Natural killer cell (primary cell): ENCODE measurements at regions not wholly inside any gene's neighbourhood (a gene's known extent, or its start where the extent isn't known, plus 50 kb on each side); places are given as distances from the start of the nearest gene placed in this dataset.

ENCODE experiments used
- ATAC-seq, 3 donors: fragments of 150-1000 bp in 2 of 3; fragments of 200-7000 bp in 1 of 3; cut with Tn5 transposase; 1 replicate in 1 of 3; 2 replicates in 2 of 3; pipeline ENCODE4 v1.10.0; 2021; ENCODE audit warnings: mild to moderate bottlenecking in 2 of 3, moderate library complexity in 2 of 3
- DNase-seq, 2 donors: peaks; one replicate each; pipeline versions ENCODE4 v3.0.0 to v3.0.0-alpha.2; 2013 to 2021; ENCODE audit warnings: mixed read lengths in 1 of 2
- H3K27ac ChIP-seq: one replicate; pipeline ENCODE4 v1.5.1; 2013; ENCODE audit warnings: mild to moderate bottlenecking, low read length
- H3K27me3 ChIP-seq: one replicate; pipeline ENCODE4 v1.6.1; 2013; ENCODE audit warnings: low read length; ENCODE audit not compliant: control insufficient read depth, insufficient read depth
- H3K36me3 ChIP-seq: one replicate; pipeline ENCODE4 v1.6.1; 2013; ENCODE audit warnings: low read length; ENCODE audit not compliant: control insufficient read depth, insufficient read depth
- H3K4me1 ChIP-seq: one replicate; pipeline ENCODE4 v1.6.1; 2013; ENCODE audit warnings: low read length; ENCODE audit not compliant: control insufficient read depth, insufficient read depth
- H3K4me3 ChIP-seq: one replicate; pipeline ENCODE4 v1.5.1; 2013; ENCODE audit warnings: low read length
- H3K9me3 ChIP-seq: one replicate; pipeline ENCODE4 v1.6.1; 2013; ENCODE audit warnings: low read length; ENCODE audit not compliant: control insufficient read depth, insufficient read depth
- H3K27ac Mint-ChIP-seq, 2 donors: one replicate each; pipeline ENCODE4 v1.8.0; 2022; ENCODE audit warnings: mild to moderate bottlenecking in 2 of 2, mixed read lengths in 2 of 2, moderate library complexity in 1 of 2
- H3K27me3 Mint-ChIP-seq, 2 donors: one replicate each; pipeline ENCODE4 v1.8.0; 2022; ENCODE audit warnings: low read depth in 2 of 2, mixed read lengths in 2 of 2
- H3K36me3 Mint-ChIP-seq: one replicate; pipeline ENCODE4 v1.8.0; 2022; ENCODE audit warnings: mixed read lengths
- H3K4me1 Mint-ChIP-seq, 2 donors: one replicate each; pipeline ENCODE4 v1.8.0; 2022; ENCODE audit warnings: mixed read lengths in 2 of 2
- H3K4me3 Mint-ChIP-seq: one replicate; pipeline ENCODE4 v1.8.0; 2022; ENCODE audit warnings: mild to moderate bottlenecking, moderate library complexity, mixed read lengths
- H3K9me3 Mint-ChIP-seq, 2 donors: one replicate each; pipeline ENCODE4 v1.8.0; 2022; ENCODE audit warnings: mixed read lengths in 2 of 2
- WGBS: methylation state at CpG from one replicate; pipeline ENCODE4 v1.1.7; 2013; ENCODE audit warnings: missing lambda C conversion rate; ENCODE audit not compliant: insufficient coverage; 5-methylcytosine and 5-hydroxymethylcytosine counted together
- intact Hi-C: fragments of 100-400 bp; cut with micrococcal nuclease; formaldehyde crosslinking; loops from one replicate; pipeline ENCODE4 v1.14.2; 2022
- TF ChIP-seq, protein P1 (sequence below): fragments of 200-600 bp; IDR thresholded peaks from one replicate; pipeline ENCODE4 v1.8.0; 2022; ENCODE audit warnings: antibody characterized with exemption

GRCh38 chr5:68007451-68007850 is 208.1 kb upstream of the PIK3R1 start:
- DNase-seq (no peak), ATAC-seq (no peak)
- Histone ChIP-seq H3K9me3 (no peaks in the 10 kb centered on the region), H3K27me3 (no peaks in the 10 kb centered on the region), H3K27ac (no peak overlapping the region), H3K4me1 (no peaks in the 10 kb centered on the region), H3K36me3 (no peaks in the 10 kb centered on the region), H3K4me3 (no peak overlapping the region)
- Mint-ChIP-seq H3K9me3 (peaks cover 0 to 2% of the 10 kb centered on the region in 2 donors), H3K27ac (no peak overlapping the region), H3K27me3 (peaks cover 3 to 13% of the 10 kb centered on the region in 2 donors), H3K36me3 (no peaks in the 10 kb centered on the region), H3K4me3 (no peak overlapping the region), H3K4me1 (no peaks in the 10 kb centered on the region)
- TF ChIP-seq, protein P1, sequence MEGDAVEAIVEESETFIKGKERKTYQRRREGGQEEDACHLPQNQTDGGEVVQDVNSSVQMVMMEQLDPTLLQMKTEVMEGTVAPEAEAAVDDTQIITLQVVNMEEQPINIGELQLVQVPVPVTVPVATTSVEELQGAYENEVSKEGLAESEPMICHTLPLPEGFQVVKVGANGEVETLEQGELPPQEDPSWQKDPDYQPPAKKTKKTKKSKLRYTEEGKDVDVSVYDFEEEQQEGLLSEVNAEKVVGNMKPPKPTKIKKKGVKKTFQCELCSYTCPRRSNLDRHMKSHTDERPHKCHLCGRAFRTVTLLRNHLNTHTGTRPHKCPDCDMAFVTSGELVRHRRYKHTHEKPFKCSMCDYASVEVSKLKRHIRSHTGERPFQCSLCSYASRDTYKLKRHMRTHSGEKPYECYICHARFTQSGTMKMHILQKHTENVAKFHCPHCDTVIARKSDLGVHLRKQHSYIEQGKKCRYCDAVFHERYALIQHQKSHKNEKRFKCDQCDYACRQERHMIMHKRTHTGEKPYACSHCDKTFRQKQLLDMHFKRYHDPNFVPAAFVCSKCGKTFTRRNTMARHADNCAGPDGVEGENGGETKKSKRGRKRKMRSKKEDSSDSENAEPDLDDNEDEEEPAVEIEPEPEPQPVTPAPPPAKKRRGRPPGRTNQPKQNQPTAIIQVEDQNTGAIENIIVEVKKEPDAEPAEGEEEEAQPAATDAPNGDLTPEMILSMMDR, result no peak
- 34% methylated on average over 2 of the region's 3 CpGs for WGBS
- intact Hi-C loops, result no loop called here

DNA sequence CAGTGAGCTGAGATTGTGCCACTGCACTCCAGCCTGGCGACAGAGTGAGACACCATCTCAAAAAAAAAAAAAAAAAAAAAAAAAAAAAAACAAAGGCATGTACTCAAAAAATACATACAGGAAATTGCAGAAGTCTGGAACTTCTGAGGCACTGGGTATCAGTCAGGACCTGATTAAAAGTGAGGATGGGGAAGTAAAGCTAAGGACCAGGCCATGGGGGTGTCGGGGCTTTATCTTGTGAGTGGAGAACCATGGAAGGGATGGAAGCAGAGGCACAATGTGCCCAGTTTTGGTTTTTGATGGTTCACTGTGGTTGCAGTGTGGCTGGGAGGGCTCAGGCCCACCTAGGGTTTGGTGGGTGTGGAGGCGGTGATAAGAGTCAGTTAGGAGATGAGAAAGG is 212.7 kb upstream of the PIK3R1 start:
- 83% methylated on average over 2 of the region's 3 CpGs for WGBS
- ATAC-seq (no peak), DNase-seq (no peak)
- H3K9me3 ChIP-seq, result no peaks in the 10 kb centered on the region
- intact Hi-C loops, result no loop called here
- no peaks in the 10 kb centered on the region for H3K36me3 ChIP-seq
- H3K27ac ChIP-seq, result no peak overlapping the region
- H3K4me1 Mint-ChIP-seq, result no peaks in the 10 kb centered on the region
- no peaks in the 10 kb centered on the region for H3K36me3 Mint-ChIP-seq
- no peaks in the 10 kb centered on the region for H3K27me3 Mint-ChIP-seq
- no peak overlapping the region for H3K4me3 ChIP-seq
- H3K27ac Mint-ChIP-seq, result no peak overlapping the region
- H3K27me3 ChIP-seq, result no peaks in the 10 kb centered on the region
- TF ChIP-seq, protein P1, result no peak
- H3K9me3 Mint-ChIP-seq, result no peaks in the 10 kb centered on the region
- H3K4me3 Mint-ChIP-seq, result no peak overlapping the region
- H3K4me1 ChIP-seq, result no peaks in the 10 kb centered on the region

DNA sequence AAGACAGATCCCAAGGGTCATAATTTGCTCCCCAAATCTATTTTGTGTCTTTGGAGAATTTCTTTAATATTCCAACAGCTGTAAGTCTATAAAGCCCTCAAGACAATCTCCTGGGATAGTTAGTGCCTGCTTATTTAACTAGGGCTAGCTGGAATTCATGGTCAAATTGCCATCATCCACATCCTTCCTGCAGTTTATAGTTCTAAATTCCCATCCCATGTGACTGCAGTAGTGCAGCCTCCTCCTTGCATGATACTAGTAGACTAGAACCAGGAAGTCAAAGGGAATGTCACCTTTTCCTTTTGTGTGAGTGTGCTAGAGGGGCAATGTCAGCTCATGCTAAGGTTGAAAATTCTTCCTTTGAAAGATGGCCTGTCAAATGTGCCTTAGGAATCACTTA is 214.8 kb upstream of the PIK3R1 start:
- Mint-ChIP-seq H3K4me1 (no peaks in the 10 kb centered on the region), H3K36me3 (no peaks in the 10 kb centered on the region), H3K27ac (no peak overlapping the region), H3K9me3 (no peaks in the 10 kb centered on the region), H3K27me3 (no peaks in the 10 kb centered on the region), H3K4me3 (no peak overlapping the region)
- H3K4me1 ChIP-seq, result no peaks in the 10 kb centered on the region
- DNase-seq (no peak), ATAC-seq (no peak)
- H3K4me3 ChIP-seq, result no peak overlapping the region
- intact Hi-C loops, result no loop called here
- H3K9me3 ChIP-seq, result no peaks in the 10 kb centered on the region
- TF ChIP-seq, protein P1, result no peak
- no peaks in the 10 kb centered on the region for H3K36me3 ChIP-seq
- no peak overlapping the region for H3K27ac ChIP-seq
- no peaks in the 10 kb centered on the region for H3K27me3 ChIP-seq

DNA sequence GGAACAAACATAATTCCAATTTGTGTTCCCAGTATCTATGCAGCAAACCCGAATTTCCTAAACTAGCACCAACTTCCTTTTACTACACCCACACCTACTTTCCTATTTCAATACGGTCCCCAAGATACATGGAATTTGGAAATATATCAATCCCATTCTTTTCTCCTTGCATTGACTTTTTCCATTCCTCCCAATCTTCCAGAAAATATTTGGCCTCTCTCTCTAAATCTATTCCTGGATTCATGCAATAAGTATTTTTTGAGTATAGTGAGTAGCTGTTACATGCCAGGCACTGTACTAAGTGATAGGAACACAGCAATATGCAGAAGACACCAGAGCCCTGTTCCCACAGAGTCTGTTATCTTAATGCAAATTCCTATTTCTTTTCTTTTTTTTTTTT is 216.2 kb upstream of the PIK3R1 start:
- Histone ChIP-seq H3K27me3 (no peaks in the 10 kb centered on the region), H3K36me3 (no peaks in the 10 kb centered on the region), H3K4me3 (no peak overlapping the region), H3K27ac (no peak overlapping the region), H3K4me1 (no peaks in the 10 kb centered on the region), H3K9me3 (no peaks in the 10 kb centered on the region)
- TF ChIP-seq, protein P1, result no peak
- intact Hi-C loops, result no loop called here
- ATAC-seq (no peak), DNase-seq (no peak)
- Mint-ChIP-seq H3K4me1 (no peaks in the 10 kb centered on the region), H3K9me3 (no peaks in the 10 kb centered on the region), H3K4me3 (no peak overlapping the region), H3K27me3 (peaks cover 0 to 2% of the 10 kb centered on the region in 2 donors), H3K27ac (no peak overlapping the region), H3K36me3 (no peaks in the 10 kb centered on the region)
- WGBS, result 90% methylated on average over 2 of the region's 2 CpGs
